ENCODE measurements at regions not wholly inside any gene's neighbourhood (a gene's known extent, or its start where the extent isn't known, plus 50 kb on each side); places are given as distances from the start of the nearest gene placed in this dataset.

DNA sequence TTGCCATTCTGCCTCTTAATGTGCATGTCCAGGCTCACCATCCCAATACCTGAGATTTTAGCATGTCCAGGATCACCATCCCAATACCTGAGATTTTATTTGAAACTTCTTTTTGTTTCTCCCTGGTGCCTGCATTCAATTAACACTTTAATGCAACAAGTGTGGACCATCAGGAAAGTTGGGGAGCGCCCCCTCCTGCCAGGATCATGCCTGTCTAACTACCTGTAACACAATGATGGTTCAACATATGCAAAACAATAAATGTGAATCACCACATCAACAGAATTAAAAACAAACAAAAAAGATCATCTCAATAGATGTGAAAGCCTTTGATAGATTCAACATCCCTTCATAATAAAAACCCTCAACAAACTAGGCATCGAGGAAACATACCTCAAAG lies 1359.5 kb upstream of the DIAPH2 start:
- H3K36me3 ChIP-seq: no peaks in the 10 kb centered on the region
- TF ChIP-seq, protein P1, sequence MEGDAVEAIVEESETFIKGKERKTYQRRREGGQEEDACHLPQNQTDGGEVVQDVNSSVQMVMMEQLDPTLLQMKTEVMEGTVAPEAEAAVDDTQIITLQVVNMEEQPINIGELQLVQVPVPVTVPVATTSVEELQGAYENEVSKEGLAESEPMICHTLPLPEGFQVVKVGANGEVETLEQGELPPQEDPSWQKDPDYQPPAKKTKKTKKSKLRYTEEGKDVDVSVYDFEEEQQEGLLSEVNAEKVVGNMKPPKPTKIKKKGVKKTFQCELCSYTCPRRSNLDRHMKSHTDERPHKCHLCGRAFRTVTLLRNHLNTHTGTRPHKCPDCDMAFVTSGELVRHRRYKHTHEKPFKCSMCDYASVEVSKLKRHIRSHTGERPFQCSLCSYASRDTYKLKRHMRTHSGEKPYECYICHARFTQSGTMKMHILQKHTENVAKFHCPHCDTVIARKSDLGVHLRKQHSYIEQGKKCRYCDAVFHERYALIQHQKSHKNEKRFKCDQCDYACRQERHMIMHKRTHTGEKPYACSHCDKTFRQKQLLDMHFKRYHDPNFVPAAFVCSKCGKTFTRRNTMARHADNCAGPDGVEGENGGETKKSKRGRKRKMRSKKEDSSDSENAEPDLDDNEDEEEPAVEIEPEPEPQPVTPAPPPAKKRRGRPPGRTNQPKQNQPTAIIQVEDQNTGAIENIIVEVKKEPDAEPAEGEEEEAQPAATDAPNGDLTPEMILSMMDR (IDR thresholded peaks at IDR 0.05): no peak

DNA sequence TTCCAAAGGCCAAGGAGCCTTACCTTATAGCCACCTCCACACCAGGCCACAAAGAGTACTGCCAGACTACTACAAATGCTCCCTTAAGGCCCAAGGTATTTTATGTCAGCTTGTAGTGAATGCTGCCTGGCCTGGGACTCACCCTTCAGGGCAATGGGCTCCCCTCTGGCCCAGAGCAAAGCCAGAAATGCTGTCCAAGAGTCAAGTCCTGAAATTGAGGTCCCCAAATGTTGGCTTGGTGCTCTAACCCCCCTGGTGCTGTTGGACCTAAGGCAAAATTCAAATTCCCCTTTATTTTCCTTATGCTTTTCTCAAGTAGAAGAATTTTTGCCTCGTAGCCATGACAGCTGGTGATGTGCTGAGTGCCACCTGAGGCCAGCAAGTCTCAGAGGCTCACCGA lies 1354.3 kb upstream of the DIAPH2 start:
- DNase-seq (no peak), ATAC-seq (no peak)
- intact Hi-C loops (cut with DNase I): no loop called here
- Histone ChIP-seq H3K36me3 (no peaks in the 10 kb centered on the region), H3K4me3 (no peak overlapping the region), H3K4me1 (no peaks in the 10 kb centered on the region), H3K27me3 (no peaks in the 10 kb centered on the region), H3K27ac (no peak overlapping the region), H3K9me3 (no peaks in the 10 kb centered on the region)
- TF ChIP-seq, protein P1 (IDR thresholded peaks at IDR 0.05): no peak

More for the DNA sequence above, 1359.5 kb upstream of the DIAPH2 start:
- Histone ChIP-seq H3K9me3 (no peaks in the 10 kb centered on the region), H3K27me3 (no peaks in the 10 kb centered on the region), H3K4me3 (no peak overlapping the region), H3K4me1 (no peaks in the 10 kb centered on the region), H3K27ac (no peak overlapping the region)
- DNase-seq: no peak
- intact Hi-C loops (cut with DNase I): no loop called here
- ATAC-seq: no peak

DNA sequence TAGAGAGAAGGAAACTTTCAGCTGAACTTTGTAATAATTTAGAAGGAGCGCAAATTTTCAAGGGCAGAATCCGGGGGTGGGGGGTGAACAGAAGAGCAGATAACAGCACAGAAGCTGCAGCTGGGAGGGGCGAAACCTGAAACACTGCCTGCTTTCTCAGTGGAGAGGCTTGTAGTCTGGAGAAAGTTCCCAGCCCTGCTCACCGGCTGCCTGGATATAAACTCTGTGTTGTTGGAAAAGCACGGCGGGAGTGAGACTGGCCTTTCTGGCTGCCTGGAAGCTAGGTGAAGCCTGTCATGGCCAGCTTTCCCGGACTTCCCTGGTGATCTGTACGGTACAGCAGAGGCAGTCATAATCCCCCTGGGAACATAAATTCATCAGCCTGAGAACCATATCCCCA lies 1352.1 kb upstream of the DIAPH2 start:
- ATAC-seq (no peak), DNase-seq (no peak)
- H3K27me3 ChIP-seq: no peaks in the 10 kb centered on the region
- H3K36me3 ChIP-seq: no peaks in the 10 kb centered on the region
- intact Hi-C loops (cut with DNase I): no loop called here
- TF ChIP-seq, protein P1 (IDR thresholded peaks at IDR 0.05): no peak
- H3K9me3 ChIP-seq: no peaks in the 10 kb centered on the region
- H3K4me3 ChIP-seq: no peak overlapping the region
- no peaks in the 10 kb centered on the region for H3K4me1 ChIP-seq
- no peak overlapping the region for H3K27ac ChIP-seq

DNA sequence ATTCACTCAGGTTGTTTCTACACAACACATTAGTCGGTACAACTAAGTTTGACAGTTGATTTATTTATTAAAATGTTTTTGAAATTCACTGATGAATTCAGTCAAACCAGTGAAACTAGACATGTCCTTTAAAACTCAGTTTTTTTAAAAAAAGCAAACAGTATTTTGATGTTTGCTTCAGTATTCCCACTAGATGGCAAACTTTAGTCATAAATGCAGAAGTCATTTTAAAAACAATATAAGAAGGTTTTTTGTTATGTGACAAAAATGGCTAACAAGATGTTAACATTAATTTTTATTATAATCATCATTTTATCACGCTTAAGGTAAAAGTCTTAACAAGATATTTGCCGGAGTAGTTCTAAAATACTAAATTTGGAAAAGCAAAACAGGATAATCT lies 1337.8 kb upstream of the DIAPH2 start:
- Histone ChIP-seq H3K4me1 (no peaks in the 10 kb centered on the region), H3K36me3 (no peaks in the 10 kb centered on the region), H3K9me3 (no peaks in the 10 kb centered on the region), H3K27ac (no peak overlapping the region), H3K27me3 (no peaks in the 10 kb centered on the region), H3K4me3 (no peak overlapping the region)
- TF ChIP-seq, protein P1 (IDR thresholded peaks at IDR 0.05): no peak
- ATAC-seq (no peak), DNase-seq (no peak)
- intact Hi-C loops (cut with DNase I): no loop called here

DNA sequence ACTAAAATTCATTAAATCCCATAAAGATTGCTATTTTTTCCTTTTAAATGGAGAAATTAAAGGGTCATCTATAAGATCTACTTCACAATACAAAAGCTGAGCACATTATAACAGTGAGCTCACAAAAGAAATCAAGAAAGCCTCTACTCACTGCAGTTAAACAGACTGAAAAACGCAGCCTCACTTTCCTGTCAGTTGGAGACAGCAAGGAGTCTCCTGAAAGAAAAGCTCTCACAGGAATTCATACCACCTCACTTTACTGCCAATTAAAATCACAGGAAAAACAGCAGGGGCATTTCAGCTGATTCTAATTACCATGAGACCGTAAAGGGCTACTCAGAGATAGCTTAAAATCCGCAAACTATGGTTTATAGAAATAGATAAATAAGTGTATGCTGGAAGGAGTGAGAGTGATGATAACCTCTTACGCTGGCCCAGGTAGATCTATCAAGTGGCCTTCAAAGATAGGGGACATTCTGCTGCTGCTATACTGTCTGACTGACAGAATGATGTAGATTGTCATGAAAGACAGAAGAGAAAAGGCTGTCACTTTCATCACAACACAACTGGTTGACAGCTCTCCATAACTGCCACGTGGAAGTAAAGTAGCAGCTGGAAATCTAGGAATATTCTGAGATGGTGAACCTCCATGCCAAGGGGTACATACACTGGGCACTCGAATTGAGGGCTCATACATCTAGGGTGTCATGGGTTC lies 1333.7 kb upstream of the DIAPH2 start:
- TF ChIP-seq, protein P1 (IDR thresholded peaks at IDR 0.05): no peak
- intact Hi-C loops (cut with DNase I): no loop called here
- H3K27ac ChIP-seq: no peak overlapping the region
- H3K4me3 ChIP-seq: no peak overlapping the region
- ATAC-seq (no peak), DNase-seq (no peak)
- H3K4me1 ChIP-seq: no peaks in the 10 kb centered on the region
- H3K36me3 ChIP-seq: no peaks in the 10 kb centered on the region
- no peaks in the 10 kb centered on the region for H3K27me3 ChIP-seq
- H3K9me3 ChIP-seq: no peaks in the 10 kb centered on the region

DNA sequence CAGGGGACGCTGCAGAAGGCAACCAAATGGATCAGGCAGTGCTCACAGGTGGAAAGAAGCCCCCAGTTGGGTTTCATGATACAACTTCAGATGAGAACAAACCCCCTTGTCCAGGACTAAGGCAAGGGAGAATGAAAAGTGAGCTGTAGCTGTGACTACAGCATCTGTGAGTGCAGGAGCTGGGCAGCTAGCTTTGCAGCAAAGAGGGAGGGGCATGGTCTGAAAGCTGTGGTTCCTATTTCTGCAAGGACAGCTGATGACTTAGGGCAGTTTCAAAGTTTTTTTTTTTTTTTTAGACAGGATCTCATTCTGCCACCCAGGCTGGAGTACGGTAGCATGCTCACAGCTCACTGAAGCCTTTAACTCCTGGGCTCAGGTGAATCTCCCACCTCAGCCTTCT lies 1317.4 kb upstream of the DIAPH2 start:
- H3K27ac ChIP-seq: no peak overlapping the region
- H3K36me3 ChIP-seq: no peaks in the 10 kb centered on the region
- intact Hi-C loops (cut with DNase I): no loop called here
- ATAC-seq: no peak
- H3K4me1 ChIP-seq: no peaks in the 10 kb centered on the region
- H3K9me3 ChIP-seq: no peaks in the 10 kb centered on the region
- no peak for DNase-seq
- no peak overlapping the region for H3K4me3 ChIP-seq
- no peaks in the 10 kb centered on the region for H3K27me3 ChIP-seq
- TF ChIP-seq, protein P1 (IDR thresholded peaks at IDR 0.05): no peak

Measured in upper lobe of right lung (tissue), 1 donor.